SK-N-SH treated with all-trans-retinoic acid at 6 μM for 48 hours (cell line): ENCODE measurements at regions not wholly inside any gene's neighbourhood (a gene's known extent, or its start where the extent isn't known, plus 50 kb on each side); places are given as distances from the start of the nearest gene placed in this dataset.

Source experiments
- ATAC-seq: fragments of 200-7000 bp; cut with Tn5 transposase; 3 replicates; pipeline ENCODE4 v1.9.1; 2020; ENCODE audit warnings: mild to moderate bottlenecking, moderate library complexity
- ARNTL ChIP-seq: fragments of 450-650 bp; formaldehyde crosslinking; IDR thresholded peaks from 2 replicates; pipeline ENCODE4 v1.5.0; 2020; ENCODE audit warnings: low read depth, mild to moderate bottlenecking, moderate library complexity, borderline replicate concordance
- BACH2 ChIP-seq: fragments of 250-450 bp; sonication (Bioruptor Pico); IDR thresholded peaks from 2 replicates; pipeline ENCODE4 v1.9.0; 2021; ENCODE audit warnings: mild to moderate bottlenecking, borderline replicate concordance
- CSDC2 ChIP-seq: fragments of 250-450 bp; sonication (Bioruptor Pico); IDR thresholded peaks from 2 replicates; pipeline ENCODE4 v1.5.0; 2020; ENCODE audit warnings: mild to moderate bottlenecking, moderate library complexity
- ESRRG ChIP-seq: fragments of 250-450 bp; sonication (Bioruptor Pico); IDR thresholded peaks from 2 replicates; pipeline ENCODE4 v1.6.1; 2021; ENCODE audit warnings: mild to moderate bottlenecking
- GLIS3 ChIP-seq: fragments of 250-450 bp; sonication (Bioruptor Pico); IDR thresholded peaks from 2 replicates; pipeline ENCODE4 v1.5.0; 2020; ENCODE audit warnings: mild to moderate bottlenecking, moderate library complexity
- ISL1 ChIP-seq: fragments of 250-450 bp; sonication (Bioruptor Pico); IDR thresholded peaks from 2 replicates; pipeline ENCODE4 v2.1.2; 2022; ENCODE audit warnings: mild to moderate bottlenecking, moderate library complexity
- OSR1 ChIP-seq: fragments of 250-450 bp; sonication (Bioruptor Pico); IDR thresholded peaks from 2 replicates; pipeline ENCODE4 v1.8.0; 2022; ENCODE audit warnings: moderate library complexity, mild to moderate bottlenecking, inconsistent platforms
- POU6F1 ChIP-seq: fragments of 250-450 bp; sonication (Bioruptor Pico); IDR thresholded peaks from 2 replicates; pipeline ENCODE4 v1.8.0; 2021; ENCODE audit warnings: low read depth, mild to moderate bottlenecking, moderate library complexity, borderline replicate concordance
- PPARA ChIP-seq: fragments of 250-450 bp; sonication (Bioruptor Pico); IDR thresholded peaks from 2 replicates; pipeline ENCODE4 v1.5.0; 2020; ENCODE audit warnings: mild to moderate bottlenecking, borderline replicate concordance
- RARB ChIP-seq: fragments of 250-450 bp; sonication (Bioruptor Pico); IDR thresholded peaks from 2 replicates; pipeline ENCODE4 v1.8.0; 2021; ENCODE audit warnings: mild to moderate bottlenecking, moderate library complexity
- TCF4 ChIP-seq: fragments of 250-450 bp; sonication (Bioruptor Pico); IDR thresholded peaks from 2 replicates; pipeline ENCODE4 v1.8.0; 2021; ENCODE audit warnings: mild to moderate bottlenecking, moderate library complexity, borderline replicate concordance
- TOX ChIP-seq: fragments of 250-450 bp; sonication (Bioruptor Pico); IDR thresholded peaks from 2 replicates; pipeline ENCODE4 v1.8.0; 2021; ENCODE audit warnings: mild to moderate bottlenecking, moderate library complexity, borderline replicate concordance
- ZC3H10 ChIP-seq: fragments of 250-450 bp; sonication (Bioruptor Pico); IDR thresholded peaks from 2 replicates; pipeline ENCODE4 v1.5.1; 2021; ENCODE audit warnings: mild to moderate bottlenecking, moderate library complexity
- ZFP3 ChIP-seq: fragments of 250-450 bp; sonication (Bioruptor Pico); IDR thresholded peaks from 2 replicates; pipeline ENCODE4 v1.5.0; 2020; ENCODE audit warnings: mild to moderate bottlenecking, moderate library complexity
- ZFP30 ChIP-seq: fragments of 450-650 bp; formaldehyde crosslinking; IDR thresholded peaks from 2 replicates; pipeline ENCODE4 v1.5.0; 2022; ENCODE audit warnings: mild to moderate bottlenecking, moderate library complexity
- ZNF565 ChIP-seq: fragments of 450-650 bp; formaldehyde crosslinking; conservative IDR thresholded peaks from 2 replicates; pipeline ENCODE4 v1.5.0; 2020; ENCODE audit warnings: low read depth, mild to moderate bottlenecking, moderate library complexity
- ZNF70 ChIP-seq: fragments of 450-650 bp; formaldehyde crosslinking; IDR thresholded peaks from 2 replicates; pipeline ENCODE4 v1.5.0; 2020; ENCODE audit warnings: mild to moderate bottlenecking, moderate library complexity
- ZNF8 ChIP-seq: fragments of 450-650 bp; formaldehyde crosslinking; IDR thresholded peaks from 2 replicates; pipeline ENCODE4 v1.5.0; 2020; ENCODE audit warnings: mild to moderate bottlenecking, moderate library complexity
- TF ChIP-seq, protein P1 (sequence below): fragments of 250-450 bp; sonication (Bioruptor Pico); IDR thresholded peaks from 2 replicates; pipeline ENCODE4 v1.5.1; 2020; ENCODE audit warnings: low read depth, mild to moderate bottlenecking, moderate library complexity
- TF ChIP-seq, protein P2 (sequence below): fragments of 250-450 bp; sonication (Bioruptor Pico); IDR thresholded peaks from 2 replicates; pipeline ENCODE4 v1.8.0; 2020; ENCODE audit warnings: mild to moderate bottlenecking, moderate library complexity, borderline replicate concordance
- TF ChIP-seq, protein P3 (sequence below): fragments of 250-450 bp; sonication (Bioruptor Pico); IDR thresholded peaks from 2 replicates; pipeline ENCODE4 v1.5.0; 2020; ENCODE audit warnings: mild to moderate bottlenecking, moderate library complexity

DNA sequence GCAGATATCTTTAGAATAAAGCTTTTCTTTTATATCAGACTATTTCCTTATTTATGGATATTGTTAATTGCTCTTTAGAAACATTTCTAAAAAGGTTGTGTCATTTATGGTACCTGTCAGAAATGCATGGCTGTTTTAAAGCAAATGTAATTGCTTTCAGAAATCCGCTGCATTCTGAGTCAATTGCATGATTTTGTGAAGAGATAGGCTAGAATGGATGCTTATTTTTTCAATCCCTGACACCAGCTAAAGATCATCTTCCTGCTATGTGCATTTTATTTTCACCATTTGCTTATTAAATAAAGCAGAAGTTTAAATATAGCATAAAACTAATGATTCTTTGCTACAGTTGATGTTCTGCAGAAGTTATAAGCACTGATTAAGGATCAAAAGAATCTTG, 170.2 kb upstream of the C9orf72 start:
- ATAC-seq: no peak
- TF ChIP-seq ISL1 (peak; percentile 51), ZNF565 (CRISPR knock-in tag) (no peak)

GRCh38 chr9:27747450-27747849, 174.2 kb upstream of the C9orf72 start:
- no peak for ATAC-seq
- no peak for TF ChIP-seq ZNF8 (CRISPR knock-in tag)
- no peak for TF ChIP-seq TCF4 (CRISPR knock-in tag)
- TF ChIP-seq, protein P1, sequence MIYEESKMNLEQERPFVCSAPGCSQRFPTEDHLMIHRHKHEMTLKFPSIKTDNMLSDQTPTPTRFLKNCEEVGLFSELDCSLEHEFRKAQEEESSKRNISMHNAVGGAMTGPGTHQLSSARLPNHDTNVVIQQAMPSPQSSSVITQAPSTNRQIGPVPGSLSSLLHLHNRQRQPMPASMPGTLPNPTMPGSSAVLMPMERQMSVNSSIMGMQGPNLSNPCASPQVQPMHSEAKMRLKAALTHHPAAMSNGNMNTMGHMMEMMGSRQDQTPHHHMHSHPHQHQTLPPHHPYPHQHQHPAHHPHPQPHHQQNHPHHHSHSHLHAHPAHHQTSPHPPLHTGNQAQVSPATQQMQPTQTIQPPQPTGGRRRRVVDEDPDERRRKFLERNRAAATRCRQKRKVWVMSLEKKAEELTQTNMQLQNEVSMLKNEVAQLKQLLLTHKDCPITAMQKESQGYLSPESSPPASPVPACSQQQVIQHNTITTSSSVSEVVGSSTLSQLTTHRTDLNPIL (CRISPR knock-in tag): no peak
- no peak for TF ChIP-seq POU6F1 (CRISPR knock-in tag)
- no peak for TF ChIP-seq BACH2 (CRISPR knock-in tag)
- no peak for TF ChIP-seq RARB (CRISPR knock-in tag)
- TF ChIP-seq ZFP3 (CRISPR knock-in tag): no peak
- TF ChIP-seq, protein P2, sequence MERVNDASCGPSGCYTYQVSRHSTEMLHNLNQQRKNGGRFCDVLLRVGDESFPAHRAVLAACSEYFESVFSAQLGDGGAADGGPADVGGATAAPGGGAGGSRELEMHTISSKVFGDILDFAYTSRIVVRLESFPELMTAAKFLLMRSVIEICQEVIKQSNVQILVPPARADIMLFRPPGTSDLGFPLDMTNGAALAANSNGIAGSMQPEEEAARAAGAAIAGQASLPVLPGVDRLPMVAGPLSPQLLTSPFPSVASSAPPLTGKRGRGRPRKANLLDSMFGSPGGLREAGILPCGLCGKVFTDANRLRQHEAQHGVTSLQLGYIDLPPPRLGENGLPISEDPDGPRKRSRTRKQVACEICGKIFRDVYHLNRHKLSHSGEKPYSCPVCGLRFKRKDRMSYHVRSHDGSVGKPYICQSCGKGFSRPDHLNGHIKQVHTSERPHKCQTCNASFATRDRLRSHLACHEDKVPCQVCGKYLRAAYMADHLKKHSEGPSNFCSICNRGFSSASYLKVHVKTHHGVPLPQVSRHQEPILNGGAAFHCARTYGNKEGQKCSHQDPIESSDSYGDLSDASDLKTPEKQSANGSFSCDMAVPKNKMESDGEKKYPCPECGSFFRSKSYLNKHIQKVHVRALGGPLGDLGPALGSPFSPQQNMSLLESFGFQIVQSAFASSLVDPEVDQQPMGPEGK (CRISPR knock-in tag): no peak
- no peak for TF ChIP-seq CSDC2 (CRISPR knock-in tag)
- no peak for TF ChIP-seq ZC3H10 (CRISPR knock-in tag)
- TF ChIP-seq TOX (CRISPR knock-in tag): no peak
- TF ChIP-seq, protein P3, sequence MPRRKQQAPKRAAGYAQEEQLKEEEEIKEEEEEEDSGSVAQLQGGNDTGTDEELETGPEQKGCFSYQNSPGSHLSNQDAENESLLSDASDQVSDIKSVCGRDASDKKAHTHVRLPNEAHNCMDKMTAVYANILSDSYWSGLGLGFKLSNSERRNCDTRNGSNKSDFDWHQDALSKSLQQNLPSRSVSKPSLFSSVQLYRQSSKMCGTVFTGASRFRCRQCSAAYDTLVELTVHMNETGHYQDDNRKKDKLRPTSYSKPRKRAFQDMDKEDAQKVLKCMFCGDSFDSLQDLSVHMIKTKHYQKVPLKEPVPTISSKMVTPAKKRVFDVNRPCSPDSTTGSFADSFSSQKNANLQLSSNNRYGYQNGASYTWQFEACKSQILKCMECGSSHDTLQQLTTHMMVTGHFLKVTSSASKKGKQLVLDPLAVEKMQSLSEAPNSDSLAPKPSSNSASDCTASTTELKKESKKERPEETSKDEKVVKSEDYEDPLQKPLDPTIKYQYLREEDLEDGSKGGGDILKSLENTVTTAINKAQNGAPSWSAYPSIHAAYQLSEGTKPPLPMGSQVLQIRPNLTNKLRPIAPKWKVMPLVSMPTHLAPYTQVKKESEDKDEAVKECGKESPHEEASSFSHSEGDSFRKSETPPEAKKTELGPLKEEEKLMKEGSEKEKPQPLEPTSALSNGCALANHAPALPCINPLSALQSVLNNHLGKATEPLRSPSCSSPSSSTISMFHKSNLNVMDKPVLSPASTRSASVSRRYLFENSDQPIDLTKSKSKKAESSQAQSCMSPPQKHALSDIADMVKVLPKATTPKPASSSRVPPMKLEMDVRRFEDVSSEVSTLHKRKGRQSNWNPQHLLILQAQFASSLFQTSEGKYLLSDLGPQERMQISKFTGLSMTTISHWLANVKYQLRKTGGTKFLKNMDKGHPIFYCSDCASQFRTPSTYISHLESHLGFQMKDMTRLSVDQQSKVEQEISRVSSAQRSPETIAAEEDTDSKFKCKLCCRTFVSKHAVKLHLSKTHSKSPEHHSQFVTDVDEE (CRISPR knock-in tag): no peak
- no peak for TF ChIP-seq ESRRG (CRISPR knock-in tag)
- TF ChIP-seq ARNTL (CRISPR knock-in tag): no peak
- no peak for TF ChIP-seq ZNF565 (CRISPR knock-in tag)
- no peak for TF ChIP-seq ZNF70 (CRISPR knock-in tag)
- TF ChIP-seq ISL1: no peak

DNA sequence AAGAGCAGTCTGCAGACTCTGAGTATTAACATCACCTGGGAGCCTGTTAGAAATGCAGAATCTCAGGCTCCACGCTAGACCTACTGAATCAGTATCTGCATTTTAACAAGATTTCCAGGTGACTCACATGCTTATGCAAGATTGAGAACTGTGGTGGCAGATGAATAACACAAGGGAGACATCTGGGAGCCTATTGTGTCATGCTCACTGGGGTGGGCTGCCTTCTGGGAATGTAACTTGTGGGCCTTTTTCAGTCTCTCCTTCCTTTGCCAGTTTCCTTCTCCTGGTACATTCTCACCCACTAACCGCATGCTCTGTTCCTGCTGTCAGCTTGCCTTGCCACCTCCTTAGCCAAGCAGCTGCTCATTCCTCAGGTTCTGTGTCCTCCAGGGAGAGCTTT, 176.6 kb upstream of the C9orf72 start:
- no peak for ATAC-seq
- TF ChIP-seq ISL1 (no peak), GLIS3 (CRISPR knock-in tag) (no peak), ESRRG (CRISPR knock-in tag) (no peak), ZNF70 (CRISPR knock-in tag) (no peak), ARNTL (CRISPR knock-in tag) (no peak), ZFP30 (no peak), ZNF565 (CRISPR knock-in tag) (no peak), POU6F1 (CRISPR knock-in tag) (no peak), RARB (CRISPR knock-in tag) (no peak), OSR1 (CRISPR knock-in tag) (no peak), TCF4 (CRISPR knock-in tag) (no peak), PPARA (no peak)
- TF ChIP-seq, protein P2 (CRISPR knock-in tag): no peak
- TF ChIP-seq, all 23 proteins: peak for 0
